Activated naive CD4-positive, alpha-beta T cell treated with anti-CD3 and anti-CD28 coated beads, Interleukin-2, amount 50 U/mL, for 24 hours (primary cell): ENCODE measurements at regions not wholly inside any gene's neighbourhood (a gene's known extent, or its start where the extent isn't known, plus 50 kb on each side); places are given as distances from the start of the nearest gene placed in this dataset.
"Not testable (repeated sequence)": the region's sequence is repeated elsewhere in the genome, so short reads cannot be mapped to it uniquely, and the experiment has no call there.

Experiments used
- H3K27ac Mint-ChIP-seq: one replicate; pipeline ENCODE4 v1.8.0; 2021; ENCODE audit warnings: mild to moderate bottlenecking, mixed read lengths
- H3K27me3 Mint-ChIP-seq: one replicate; pipeline ENCODE4 v1.8.0; 2021; ENCODE audit warnings: mixed read lengths
- H3K36me3 Mint-ChIP-seq: one replicate; pipeline ENCODE4 v1.8.0; 2021; ENCODE audit warnings: mixed read lengths
- H3K4me1 Mint-ChIP-seq: one replicate; pipeline ENCODE4 v1.8.0; 2021; ENCODE audit warnings: mixed read lengths
- H3K4me3 Mint-ChIP-seq: one replicate; pipeline ENCODE4 v1.8.0; 2021; ENCODE audit warnings: mild to moderate bottlenecking, mixed read lengths
- H3K9me3 Mint-ChIP-seq: one replicate; pipeline ENCODE4 v1.8.0; 2021; ENCODE audit warnings: mixed read lengths

- Mint-ChIP-seq H3K4me1 (peaks cover 72% of the 10 kb centered on the region), H3K4me3 (peak overlapping the region; percentile 75), H3K9me3 (no peaks in the 10 kb centered on the region), H3K27me3 (no peaks in the 10 kb centered on the region), H3K36me3 (no peaks in the 10 kb centered on the region), H3K27ac (peak overlapping the region; percentile 92)
Measured at GRCh38 chr20:53865901-53866793, 204.2 kb downstream of the BCAS1 start.

GRCh38 chr20:53864765-53865683 lies 205.4 kb downstream of the BCAS1 start:
- Mint-ChIP-seq H3K27ac (peak overlapping the region; percentile 92), H3K4me1 (peaks cover 64% of the 10 kb centered on the region), H3K4me3 (peak overlapping the region; percentile 45)
- H3K9me3 Mint-ChIP-seq, H3K36me3 Mint-ChIP-seq, H3K27me3 Mint-ChIP-seq: not testable (repeated sequence)

GRCh38 chr20:53863923-53864641 lies 206.3 kb downstream of the BCAS1 start:
- Mint-ChIP-seq H3K4me1 (peaks cover 55% of the 10 kb centered on the region), H3K4me3 (peak overlapping the region; percentile 23)
- not testable (repeated sequence) for H3K27ac Mint-ChIP-seq, H3K27me3 Mint-ChIP-seq, H3K9me3 Mint-ChIP-seq, H3K36me3 Mint-ChIP-seq

- not testable (repeated sequence) for H3K27ac Mint-ChIP-seq, H3K36me3 Mint-ChIP-seq, H3K9me3 Mint-ChIP-seq, H3K27me3 Mint-ChIP-seq, H3K4me3 Mint-ChIP-seq
- H3K4me1 Mint-ChIP-seq, result peaks cover 55% of the 10 kb centered on the region
Measured at GRCh38 chr20:53863535-53863922, 206.9 kb downstream of the BCAS1 start.

GRCh38 chr20:53863039-53863438 lies 207.4 kb downstream of the BCAS1 start:
- not testable (repeated sequence) for H3K27ac Mint-ChIP-seq, H3K9me3 Mint-ChIP-seq, H3K4me3 Mint-ChIP-seq, H3K36me3 Mint-ChIP-seq, H3K27me3 Mint-ChIP-seq
- peaks cover 55% of the 10 kb centered on the region for H3K4me1 Mint-ChIP-seq

DNA sequence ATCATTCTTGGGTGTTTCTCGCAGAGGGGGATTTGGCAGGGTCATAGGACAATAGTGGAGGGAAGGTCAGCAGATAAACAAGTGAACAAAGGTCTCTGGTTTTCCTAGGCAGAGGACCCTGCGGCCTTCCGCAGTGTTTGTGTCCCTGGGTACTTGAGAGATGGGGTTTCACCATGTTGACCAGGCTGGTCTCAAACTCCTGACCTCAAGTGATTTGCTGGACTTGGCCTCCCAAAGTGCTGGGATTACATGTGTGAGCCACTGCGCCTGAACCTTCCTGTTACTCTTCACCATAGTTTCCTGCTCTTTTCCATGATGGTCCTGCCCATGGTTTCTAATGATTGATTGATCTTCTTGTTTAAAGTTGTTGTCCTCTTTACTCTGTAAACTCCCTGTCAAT lies 207.9 kb downstream of the BCAS1 start:
- Mint-ChIP-seq H3K27ac (peak overlapping the region; percentile 1), H3K4me1 (peaks cover 55% of the 10 kb centered on the region)
- H3K9me3 Mint-ChIP-seq, H3K36me3 Mint-ChIP-seq, H3K4me3 Mint-ChIP-seq, H3K27me3 Mint-ChIP-seq: not testable (repeated sequence)

DNA sequence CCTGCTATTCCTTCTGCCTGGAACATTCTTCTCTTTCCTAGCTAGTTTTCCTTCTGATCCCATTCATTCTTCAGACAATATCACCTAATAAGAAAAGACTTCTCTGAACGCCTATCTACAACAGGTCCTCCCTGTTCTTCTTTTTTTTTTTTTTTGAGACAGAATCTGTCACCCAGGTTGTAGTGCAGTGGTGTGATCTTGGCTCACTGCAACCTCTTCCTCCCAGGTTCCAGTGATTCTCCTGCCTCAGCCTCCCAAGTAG lies 208.3 kb downstream of the BCAS1 start:
- H3K9me3 Mint-ChIP-seq, H3K27ac Mint-ChIP-seq, H3K4me3 Mint-ChIP-seq: not testable (repeated sequence)

DNA sequence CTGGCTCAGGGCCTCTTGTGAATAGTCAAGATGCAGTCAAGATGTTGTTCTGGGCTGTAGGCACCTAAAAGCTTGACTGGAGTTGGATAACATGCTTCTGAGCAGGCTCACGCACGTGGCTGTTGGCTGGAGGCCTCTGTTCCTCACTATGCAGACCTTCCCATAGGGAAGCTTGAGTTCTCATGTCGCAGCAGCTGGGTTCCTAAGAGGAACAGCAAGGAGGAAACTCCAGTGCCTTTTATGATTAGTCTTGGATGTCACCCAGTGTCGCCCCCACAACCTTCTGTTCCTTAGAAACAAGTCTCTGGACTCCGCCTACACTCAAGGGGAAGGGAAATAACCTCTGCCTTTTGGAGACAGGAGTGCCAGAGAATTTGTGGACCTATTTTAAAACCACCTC lies 210.7 kb downstream of the BCAS1 start:
- no peak overlapping the region for H3K4me3 Mint-ChIP-seq
- H3K27me3 Mint-ChIP-seq, result no peaks in the 10 kb centered on the region
- H3K4me1 Mint-ChIP-seq, result peaks cover 48% of the 10 kb centered on the region
- H3K36me3 Mint-ChIP-seq, result no peaks in the 10 kb centered on the region
- H3K27ac Mint-ChIP-seq, result no peak overlapping the region
- no peaks in the 10 kb centered on the region for H3K9me3 Mint-ChIP-seq

More for the DNA sequence above, 208.3 kb downstream of the BCAS1 start:
- H3K4me1 Mint-ChIP-seq, result peaks cover 54% of the 10 kb centered on the region
- not testable (repeated sequence) for H3K27me3 Mint-ChIP-seq, H3K36me3 Mint-ChIP-seq

DNA sequence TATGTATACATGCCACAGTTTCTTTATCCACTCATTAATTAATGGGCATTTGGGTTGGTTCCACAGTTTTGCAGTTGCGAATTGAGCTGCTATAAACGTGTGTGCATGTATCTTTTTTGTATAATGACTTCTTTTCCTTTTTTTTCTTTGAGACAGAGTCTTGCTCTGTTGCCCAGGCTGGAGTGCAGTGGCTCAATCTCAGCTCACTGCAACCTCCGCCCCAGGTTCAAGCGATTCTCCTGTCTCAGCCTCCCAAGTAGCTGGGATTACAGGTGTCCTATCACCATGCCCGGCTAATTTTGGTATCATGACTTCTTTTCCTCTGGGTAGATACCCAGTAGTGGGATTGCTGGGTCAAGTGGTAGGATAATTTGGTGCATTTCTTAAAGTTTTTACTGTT lies 211.4 kb downstream of the BCAS1 start:
- not testable (repeated sequence) for H3K27ac Mint-ChIP-seq, H3K4me3 Mint-ChIP-seq, H3K36me3 Mint-ChIP-seq, H3K9me3 Mint-ChIP-seq, H3K27me3 Mint-ChIP-seq
- peaks cover 41% of the 10 kb centered on the region for H3K4me1 Mint-ChIP-seq

DNA sequence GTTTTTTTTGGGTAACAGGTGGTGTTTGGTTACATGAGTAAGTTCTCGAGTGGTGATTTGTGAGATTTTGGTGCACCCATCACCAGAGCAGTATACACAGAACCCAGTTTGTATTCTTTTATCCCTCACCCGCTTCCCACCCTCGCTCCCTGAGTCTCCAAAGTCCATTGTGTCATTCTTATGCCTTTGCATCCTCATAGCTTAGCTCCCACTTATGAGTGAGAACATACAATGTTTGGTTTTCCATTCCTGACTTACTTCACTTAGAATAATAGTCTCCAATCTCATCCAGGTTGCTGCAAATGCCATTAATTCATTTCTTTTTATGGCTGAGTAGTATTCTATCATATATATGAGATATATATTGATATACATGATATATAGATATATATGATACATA lies 211.9 kb downstream of the BCAS1 start:
- H3K9me3 Mint-ChIP-seq, H3K4me3 Mint-ChIP-seq: not testable (repeated sequence)
- peaks cover 36% of the 10 kb centered on the region for H3K4me1 Mint-ChIP-seq

DNA sequence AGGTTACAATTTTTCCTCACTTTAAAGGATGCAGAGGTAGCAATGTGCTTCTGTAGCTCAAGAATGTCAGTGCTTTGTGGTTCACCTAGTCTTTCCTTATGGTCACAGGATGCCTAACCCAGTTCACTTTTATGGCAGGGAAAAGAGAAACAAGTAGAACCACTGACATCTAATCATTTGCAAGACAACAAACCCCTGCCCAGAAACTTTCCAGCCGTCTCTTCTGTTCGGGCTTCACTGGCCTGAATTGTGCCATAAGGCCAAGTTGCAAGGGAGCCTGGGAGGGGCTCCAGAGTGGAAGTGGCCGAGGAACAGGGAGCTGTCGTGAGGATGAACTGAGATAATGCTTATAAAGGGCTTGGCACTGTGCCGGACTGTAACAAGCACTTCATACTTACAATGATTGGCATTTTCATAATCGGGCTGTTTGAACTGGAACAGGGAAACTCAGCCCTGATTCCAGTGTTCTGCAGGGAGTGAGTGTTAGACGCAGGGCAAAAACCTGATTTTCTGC lies 212.6 kb downstream of the BCAS1 start:
- peaks cover 30% of the 10 kb centered on the region for H3K4me1 Mint-ChIP-seq
- H3K4me3 Mint-ChIP-seq, result no peak overlapping the region

More for the DNA sequence above, 211.9 kb downstream of the BCAS1 start:
- H3K36me3 Mint-ChIP-seq, H3K27ac Mint-ChIP-seq, H3K27me3 Mint-ChIP-seq: not testable (repeated sequence)

DNA sequence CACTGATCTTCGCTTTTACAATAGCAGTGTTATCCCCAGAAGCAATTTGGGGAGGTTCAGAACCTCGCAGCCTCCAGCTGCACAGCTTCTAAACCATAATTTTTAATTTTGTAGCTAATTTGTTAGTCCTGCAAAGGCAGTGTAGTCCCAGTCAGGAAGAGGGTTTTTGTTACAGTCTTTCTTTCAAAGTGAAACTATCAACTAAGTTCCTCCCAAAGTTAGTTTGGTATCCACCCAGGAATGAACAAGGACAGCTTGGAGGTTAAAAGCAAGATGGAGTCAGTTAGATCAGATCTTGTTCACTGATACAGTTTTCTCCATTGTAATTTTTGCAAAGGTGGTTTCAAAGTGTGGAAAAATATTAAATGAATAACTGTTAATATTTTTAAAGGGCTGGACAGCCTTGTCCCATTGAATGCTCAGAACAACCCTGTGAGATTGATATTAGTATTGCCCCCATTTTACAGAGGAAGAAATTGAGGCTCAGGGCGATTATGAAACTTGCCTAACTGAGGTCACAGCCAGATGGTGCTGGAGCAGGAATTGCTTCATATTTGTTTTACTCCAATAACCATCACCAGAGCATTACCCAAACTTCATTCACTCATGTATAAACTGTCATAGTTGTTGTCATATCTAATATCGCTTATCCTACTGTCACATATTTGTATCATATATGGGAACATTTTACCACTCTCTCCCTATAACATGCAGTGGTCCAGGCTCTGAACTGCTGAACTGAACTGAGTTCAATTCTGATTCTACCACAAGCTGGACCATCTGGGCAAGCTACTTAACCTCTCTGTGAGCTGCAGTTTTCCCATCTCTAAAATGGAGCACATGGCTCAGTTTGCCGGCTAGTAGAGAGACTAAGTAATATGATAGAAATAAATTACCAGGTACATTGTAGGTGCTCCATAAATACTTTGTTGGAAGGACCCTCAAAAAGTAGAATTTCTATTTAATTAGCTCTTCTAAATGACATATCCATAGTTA lies 213.8 kb downstream of the BCAS1 start:
- Mint-ChIP-seq H3K9me3 (no peaks in the 10 kb centered on the region), H3K36me3 (no peaks in the 10 kb centered on the region), H3K27ac (peak overlapping the region; percentile 23), H3K27me3 (no peaks in the 10 kb centered on the region), H3K4me1 (peaks cover 28% of the 10 kb centered on the region), H3K4me3 (no peak overlapping the region)

More for the DNA sequence above, 212.6 kb downstream of the BCAS1 start:
- H3K36me3 Mint-ChIP-seq, result no peaks in the 10 kb centered on the region
- H3K27me3 Mint-ChIP-seq, result no peaks in the 10 kb centered on the region
- no peaks in the 10 kb centered on the region for H3K9me3 Mint-ChIP-seq
- no peak overlapping the region for H3K27ac Mint-ChIP-seq

GRCh38 chr20:53855733-53856132 lies 214.7 kb downstream of the BCAS1 start:
- Mint-ChIP-seq H3K27me3 (no peaks in the 10 kb centered on the region), H3K4me1 (peaks cover 28% of the 10 kb centered on the region), H3K36me3 (no peaks in the 10 kb centered on the region), H3K9me3 (no peaks in the 10 kb centered on the region), H3K4me3 (no peak overlapping the region), H3K27ac (peak overlapping the region; percentile 6)

DNA sequence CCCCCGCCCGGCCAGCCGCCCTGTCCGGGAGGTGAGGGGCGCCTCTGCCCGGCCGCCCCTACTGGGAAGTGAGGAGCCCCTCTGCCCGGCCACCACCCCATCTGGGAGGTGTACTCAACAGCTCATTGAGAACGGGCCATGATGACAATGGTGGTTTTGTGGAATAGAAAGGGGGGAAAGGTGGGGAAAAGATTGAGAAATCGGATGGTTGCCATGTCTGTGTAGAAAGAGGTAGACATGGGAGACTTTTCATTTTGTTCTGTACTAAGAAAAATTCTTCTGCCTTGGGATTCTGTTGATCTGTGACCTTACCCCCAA lies 215.8 kb downstream of the BCAS1 start:
- peaks cover 28% of the 10 kb centered on the region for H3K4me1 Mint-ChIP-seq
- not testable (repeated sequence) for H3K4me3 Mint-ChIP-seq, H3K36me3 Mint-ChIP-seq, H3K27ac Mint-ChIP-seq, H3K9me3 Mint-ChIP-seq, H3K27me3 Mint-ChIP-seq
